ENCODE measurements at regions not wholly inside any gene's neighbourhood (a gene's known extent, or its start where the extent isn't known, plus 50 kb on each side); places are given as distances from the start of the nearest gene placed in this dataset.
"Not testable (repeated sequence)": the region's sequence is repeated elsewhere in the genome, so short reads cannot be mapped to it uniquely, and the experiment has no call there.

- no peak for DNase-seq (ENCODE audit: extremely low read depth, low read depth)
These were observed 212.2 kb upstream of the LINGO1 start for GRCh38 chr15:77844798-77845446.

- no peak for DNase-seq (ENCODE audit: extremely low read depth, low read depth)
These were observed 210.8 kb upstream of the LINGO1 start for GRCh38 chr15:77843546-77843945.

GRCh38 chr15:77840991-77841775, 208.5 kb upstream of the LINGO1 start:
- no peak for DNase-seq (ENCODE audit: extremely low read depth, low read depth)

GRCh38 chr15:77839970-77840905, 207.5 kb upstream of the LINGO1 start:
- no peak for DNase-seq (ENCODE audit: extremely low read depth, low read depth)

GRCh38 chr15:77839456-77839855, 206.7 kb upstream of the LINGO1 start:
- no peak for DNase-seq (ENCODE audit: extremely low read depth, low read depth)

- DNase-seq (ENCODE audit: extremely low read depth, low read depth), result no peak
These were observed 205.9 kb upstream of the LINGO1 start for GRCh38 chr15:77838595-77838994.

GRCh38 chr15:77838061-77838460, 205.3 kb upstream of the LINGO1 start:
- DNase-seq (ENCODE audit: extremely low read depth, low read depth), result no peak

GRCh38 chr15:77837649-77838025, 204.9 kb upstream of the LINGO1 start:
- DNase-seq (ENCODE audit: extremely low read depth, low read depth), result no peak

- DNase-seq (ENCODE audit: extremely low read depth, low read depth), result no peak
These were observed 204.4 kb upstream of the LINGO1 start for GRCh38 chr15:77836906-77837648.

- DNase-seq (ENCODE audit: extremely low read depth, low read depth), result peak; percentile 9
These were observed 203.5 kb upstream of the LINGO1 start for GRCh38 chr15:77836121-77836692.

GRCh38 chr15:77834276-77834990, 201.7 kb upstream of the LINGO1 start:
- no peak for DNase-seq (ENCODE audit: extremely low read depth, low read depth)

GRCh38 chr15:77832874-77833273, 200.2 kb upstream of the LINGO1 start:
- no peak for DNase-seq (ENCODE audit: extremely low read depth, low read depth)

- no peak for DNase-seq (ENCODE audit: extremely low read depth, low read depth)
These were observed 199.3 kb upstream of the LINGO1 start for GRCh38 chr15:77831986-77832385.

- no peak for DNase-seq (ENCODE audit: extremely low read depth, low read depth)
These were observed 197.3 kb upstream of the LINGO1 start for GRCh38 chr15:77830051-77830468.

GRCh38 chr15:77829331-77829730, 196.6 kb upstream of the LINGO1 start:
- DNase-seq (ENCODE audit: extremely low read depth, low read depth), result not testable (repeated sequence)

GRCh38 chr15:77827860-77828259, 195.1 kb upstream of the LINGO1 start:
- no peak for DNase-seq (ENCODE audit: extremely low read depth, low read depth)

GRCh38 chr15:77826006-77826695, 193.4 kb upstream of the LINGO1 start:
- DNase-seq (ENCODE audit: extremely low read depth, low read depth), result no peak

- DNase-seq (ENCODE audit: extremely low read depth, low read depth), result no peak
These were observed 192.8 kb upstream of the LINGO1 start for GRCh38 chr15:77825546-77825945.

GRCh38 chr15:77825252-77825542, 192.5 kb upstream of the LINGO1 start:
- no peak for DNase-seq (ENCODE audit: extremely low read depth, low read depth)
